ENCODE measurements at regions not wholly inside any gene's neighbourhood (a gene's known extent, or its start where the extent isn't known, plus 50 kb on each side); places are given as distances from the start of the nearest gene placed in this dataset.

- Histone ChIP-seq H3K4me3 (ENCODE audit: low read depth, low read length) (no peak overlapping the region), H3K27me3 (ENCODE audit: control insufficient read depth, insufficient read depth, low read length) (no peaks in the 10 kb centered on the region), H3K36me3 (ENCODE audit: control insufficient read depth, insufficient read depth, low read length) (no peaks in the 10 kb centered on the region)
- no peak for DNase-seq (ENCODE audit: low read depth)
- FAIRE-seq, result no peak
- TF ChIP-seq CTCF (IDR thresholded peaks at IDR 0.05; ENCODE audit: insufficient read depth, low read length, severe bottlenecking), result no peak
These were observed 104.9 kb upstream of the ST8SIA2 start for GRCh38 chr15:92288755-92289154.

- Histone ChIP-seq H3K27me3 (ENCODE audit: control insufficient read depth, insufficient read depth, low read length) (no peaks in the 10 kb centered on the region), H3K4me3 (ENCODE audit: low read depth, low read length) (no peak overlapping the region), H3K36me3 (ENCODE audit: control insufficient read depth, insufficient read depth, low read length) (no peaks in the 10 kb centered on the region)
- DNase-seq (ENCODE audit: low read depth) (no peak), FAIRE-seq (no peak)
- no peak for TF ChIP-seq CTCF (IDR thresholded peaks at IDR 0.05; ENCODE audit: insufficient read depth, low read length, severe bottlenecking)
These were observed 103.9 kb upstream of the ST8SIA2 start for GRCh38 chr15:92289733-92290132.

- DNase-seq (ENCODE audit: low read depth), result no peak
- Histone ChIP-seq H3K36me3 (ENCODE audit: control insufficient read depth, insufficient read depth, low read length) (no peaks in the 10 kb centered on the region), H3K4me3 (ENCODE audit: low read depth, low read length) (no peak overlapping the region), H3K27me3 (ENCODE audit: control insufficient read depth, insufficient read depth, low read length) (no peaks in the 10 kb centered on the region)
- FAIRE-seq, result no peak
- TF ChIP-seq CTCF (IDR thresholded peaks at IDR 0.05; ENCODE audit: insufficient read depth, low read length, severe bottlenecking), result no peak
These were observed 103.2 kb upstream of the ST8SIA2 start for GRCh38 chr15:92290359-92290992.

- Histone ChIP-seq H3K27me3 (ENCODE audit: control insufficient read depth, insufficient read depth, low read length) (no peaks in the 10 kb centered on the region), H3K36me3 (ENCODE audit: control insufficient read depth, insufficient read depth, low read length) (no peaks in the 10 kb centered on the region), H3K4me3 (ENCODE audit: low read depth, low read length) (no peak overlapping the region)
- FAIRE-seq (no peak), DNase-seq (ENCODE audit: low read depth) (no peak)
- TF ChIP-seq CTCF (IDR thresholded peaks at IDR 0.05; ENCODE audit: insufficient read depth, low read length, severe bottlenecking), result no peak
These were observed 101.8 kb upstream of the ST8SIA2 start for GRCh38 chr15:92291900-92292299.

- no peak for TF ChIP-seq CTCF (IDR thresholded peaks at IDR 0.05; ENCODE audit: insufficient read depth, low read length, severe bottlenecking)
- H3K27me3 ChIP-seq (ENCODE audit: control insufficient read depth, insufficient read depth, low read length), result no peaks in the 10 kb centered on the region
- no peak overlapping the region for H3K4me3 ChIP-seq (ENCODE audit: low read depth, low read length)
- no peak for FAIRE-seq
- DNase-seq (ENCODE audit: low read depth), result no peak
- no peaks in the 10 kb centered on the region for H3K36me3 ChIP-seq (ENCODE audit: control insufficient read depth, insufficient read depth, low read length)
These were observed 98.9 kb upstream of the ST8SIA2 start for GRCh38 chr15:92294759-92295158.
